HepG2 (cell line): ENCODE measurements at regions not wholly inside any gene's neighbourhood (a gene's known extent, or its start where the extent isn't known, plus 50 kb on each side); places are given as distances from the start of the nearest gene placed in this dataset.

Experiments used
- ATAC-seq: fragments of 200-7000 bp; cut with Tn5 transposase; 3 replicates; pipeline ENCODE4 v1.9.1; 2020; ENCODE audit warnings: mild to moderate bottlenecking, moderate library complexity
- BruUV-seq: library from RNA; stranded (reverse); fragments of 400-500 nt; replicated peaks from 2 replicates; lab custom pipeline; 2021; lab: Mats Ljungman, UMichigan
- CTCF ChIA-PET: fragments of 300-600 bp; formaldehyde crosslinking; extraction: SDS; loops from one replicate; lab custom pipeline; 2021; ENCODE audit warnings: low total read pairs, inconsistent platforms, low intra/inter-chr PET ratio; lab: Yijun Ruan, JAX
- POLR2A ChIA-PET: fragments of 350-600 bp; sonication (Branson Sonifier 250); formaldehyde crosslinking; loops from one replicate; lab custom pipeline; 2020; ENCODE audit warnings: antibody characterized with exemption, inconsistent platforms; lab: Yijun Ruan, JAX
- DNase-seq: peaks from one replicate; pipeline ENCODE4 v3.0.0-alpha.2; 2015; ENCODE audit warnings: low spot score
- FAIRE-seq: peaks from 3 replicates; lab custom pipeline; 2011; peaks lifted over from hg19 to GRCh38; lab: Jason Lieb, UNC
- H2AFZ ChIP-seq: one replicate; pipeline ENCODE4 v1.6.1; 2011; ENCODE audit warnings: low read length, inconsistent platforms
- H3K27ac ChIP-seq: fragments of 300-600 bp; 3 replicates; pipeline ENCODE4 v1.8.0; 2011; ENCODE audit warnings: mixed run types, mild to moderate bottlenecking, mixed read lengths, low read length, inconsistent platforms; ENCODE audit not compliant: insufficient read depth; ENCODE audit errors: extremely low read length
- H3K27me3 ChIP-seq, 2 experiments: fragments of 200-600 bp in 1 of 2; 2 replicates in 1 of 2; 3 replicates in 1 of 2; pipeline versions ENCODE4 v1.6.0 to v1.8.0; 2011; ENCODE audit warnings: low read length in 2 of 2, mild to moderate bottlenecking in 2 of 2, moderate library complexity in 2 of 2, inconsistent platforms in 1 of 2; ENCODE audit not compliant: insufficient read depth in 2 of 2, control insufficient read depth in 1 of 2
- H3K36me3 ChIP-seq, 2 experiments: fragments of 200-600 bp in 1 of 2; replicated peaks in 1 of 2; 2 replicates in 1 of 2; 3 replicates in 1 of 2; pipeline versions ENCODE4 v1.5.1 to v1.8.0; 2011; ENCODE audit warnings: low read length in 2 of 2, inconsistent platforms in 1 of 2; ENCODE audit not compliant: insufficient read depth in 2 of 2, control insufficient read depth in 1 of 2
- H3K4me1 ChIP-seq: 2 replicates; pipeline ENCODE4 v1.5.1; 2012; ENCODE audit warnings: low read length, inconsistent platforms; ENCODE audit not compliant: insufficient read depth
- H3K4me2 ChIP-seq: 2 replicates; pipeline ENCODE4 v1.6.0; 2011; ENCODE audit warnings: low read depth, low read length, inconsistent platforms
- H3K4me3 ChIP-seq, 3 experiments: fragments of 200-600 bp in 1 of 3; sonication (generic), shearing (Covaris generic) in 1 of 3; replicated peaks in 1 of 3; 2 replicates each; pipeline ENCODE4 v1.5.1; 2011 to 2016; ENCODE audit warnings: low read length in 3 of 3, inconsistent platforms in 2 of 3, low read depth in 2 of 3, mild to moderate bottlenecking in 2 of 3, control low read depth in 1 of 3, mixed read lengths in 1 of 3; ENCODE audit not compliant: insufficient read depth in 1 of 3
- H3K79me2 ChIP-seq: one replicate; pipeline ENCODE4 v1.6.1; 2011; ENCODE audit warnings: low read length, inconsistent platforms; ENCODE audit not compliant: insufficient read depth
- H3K9ac ChIP-seq: 2 replicates; pipeline ENCODE4 v1.6.0; 2011; ENCODE audit warnings: mild to moderate bottlenecking, low read depth, low read length, inconsistent platforms; ENCODE audit not compliant: insufficient read depth
- H3K9me3 ChIP-seq: 2 replicates; pipeline ENCODE4 v1.5.1; 2012; ENCODE audit warnings: mild to moderate bottlenecking, low read length
- H4K20me1 ChIP-seq: 2 replicates; pipeline ENCODE4 v1.6.0; 2011; ENCODE audit warnings: inconsistent platforms, mild to moderate bottlenecking, low read length, moderate library complexity; ENCODE audit not compliant: insufficient read depth
- DMAP1 ChIP-seq: IDR thresholded peaks from 2 replicates; pipeline ENCODE4 v1.6.1; 2016
- RBM39 ChIP-seq: fragments of 200-400 bp; formaldehyde crosslinking; IDR thresholded peaks from one replicate; pipeline ENCODE4 v1.6.1; 2018; ENCODE audit warnings: antibody characterized with exemption, mild to moderate bottlenecking, low read depth, low read length; ENCODE audit not compliant: poor library complexity, severe bottlenecking
- SP5 ChIP-seq: IDR thresholded peaks from 2 replicates; pipeline ENCODE4 v1.6.1; 2016; ENCODE audit warnings: low read depth, borderline replicate concordance
- ZNF235 ChIP-seq: sonication (generic); formaldehyde crosslinking; IDR thresholded peaks from 2 replicates; pipeline ENCODE4 v1.8.1; 2023; ENCODE audit warnings: mild to moderate bottlenecking, missing genetic modification reagents, borderline replicate concordance
- ZNF451 ChIP-seq: sonication (generic); formaldehyde crosslinking; IDR thresholded peaks from 2 replicates; pipeline ENCODE4 v1.5.0; 2020; ENCODE audit warnings: mild to moderate bottlenecking, missing genetic modification reagents
- ZNF569 ChIP-seq: sonication (generic); formaldehyde crosslinking; IDR thresholded peaks from 2 replicates; pipeline ENCODE4 v1.5.0; 2020; ENCODE audit warnings: mild to moderate bottlenecking, missing genetic modification reagents, moderate library complexity, borderline replicate concordance
- ZNF672 ChIP-seq: sonication (generic); formaldehyde crosslinking; IDR thresholded peaks from 2 replicates; pipeline ENCODE4 v1.8.1; 2022; ENCODE audit warnings: missing genetic modification reagents
- ZNF747 ChIP-seq: sonication (generic); formaldehyde crosslinking; IDR thresholded peaks from 2 replicates; pipeline ENCODE4 v1.8.1; 2023; ENCODE audit warnings: missing genetic modification reagents, mild to moderate bottlenecking, borderline replicate concordance
- WGBS: methylation state at CpG from one replicate; pipeline ENCODE4 v1.1.6; 2017; ENCODE audit warnings: low lambda C conversion rate; 5-methylcytosine and 5-hydroxymethylcytosine counted together
- in situ Hi-C: cut with HindIII; loops from 2 replicates; pipeline ENCODE4 v1.10.0; 2017; ENCODE audit warnings: low pct_unique_long_range_greater_than_20kb; ENCODE audit not compliant: extremely low pct_ligation_motif_present
- intact Hi-C: fragments of 100-400 bp; cut with micrococcal nuclease; formaldehyde crosslinking; loops from one replicate; pipeline ENCODE4 v1.10.0; 2022; ENCODE audit not compliant: unreplicated experiment
- TF ChIP-seq, protein P1 (sequence below): sonication (generic); formaldehyde crosslinking; IDR thresholded peaks from 2 replicates; pipeline ENCODE4 v1.5.1; 2020; ENCODE audit warnings: missing genetic modification reagents, mild to moderate bottlenecking, borderline replicate concordance
- TF ChIP-seq, protein P2 (sequence below): sonication (generic); formaldehyde crosslinking; IDR thresholded peaks from 2 replicates; pipeline ENCODE4 v1.4.0; 2020; ENCODE audit warnings: mild to moderate bottlenecking, low read depth, missing genetic modification reagents

DNA sequence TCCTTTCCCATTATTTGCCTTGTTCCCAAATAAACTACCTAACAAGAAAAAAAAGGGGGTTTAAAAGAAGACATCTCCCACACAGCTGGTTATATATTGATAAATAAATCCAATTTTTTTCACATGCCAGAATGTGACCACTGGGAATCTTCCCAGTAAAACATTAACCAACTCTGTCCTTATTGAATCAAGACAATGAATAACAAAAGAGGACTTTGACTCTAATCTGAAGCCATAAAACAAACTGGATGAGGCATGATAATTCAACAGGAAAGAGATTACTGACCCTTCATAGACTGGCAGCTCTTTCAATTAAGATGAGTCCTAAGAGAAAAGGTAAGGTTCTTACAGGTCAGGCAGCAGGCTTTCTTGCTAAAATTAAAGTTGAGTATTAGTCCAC is 165.8 kb upstream of the CDH6 start (continued):
- TF ChIP-seq, protein P1, sequence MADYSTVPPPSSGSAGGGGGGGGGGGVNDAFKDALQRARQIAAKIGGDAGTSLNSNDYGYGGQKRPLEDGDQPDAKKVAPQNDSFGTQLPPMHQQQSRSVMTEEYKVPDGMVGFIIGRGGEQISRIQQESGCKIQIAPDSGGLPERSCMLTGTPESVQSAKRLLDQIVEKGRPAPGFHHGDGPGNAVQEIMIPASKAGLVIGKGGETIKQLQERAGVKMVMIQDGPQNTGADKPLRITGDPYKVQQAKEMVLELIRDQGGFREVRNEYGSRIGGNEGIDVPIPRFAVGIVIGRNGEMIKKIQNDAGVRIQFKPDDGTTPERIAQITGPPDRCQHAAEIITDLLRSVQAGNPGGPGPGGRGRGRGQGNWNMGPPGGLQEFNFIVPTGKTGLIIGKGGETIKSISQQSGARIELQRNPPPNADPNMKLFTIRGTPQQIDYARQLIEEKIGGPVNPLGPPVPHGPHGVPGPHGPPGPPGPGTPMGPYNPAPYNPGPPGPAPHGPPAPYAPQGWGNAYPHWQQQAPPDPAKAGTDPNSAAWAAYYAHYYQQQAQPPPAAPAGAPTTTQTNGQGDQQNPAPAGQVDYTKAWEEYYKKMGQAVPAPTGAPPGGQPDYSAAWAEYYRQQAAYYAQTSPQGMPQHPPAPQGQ (CRISPR knock-in tag) = no peak
- no peak for TF ChIP-seq ZNF451 (CRISPR knock-in tag)

DNA sequence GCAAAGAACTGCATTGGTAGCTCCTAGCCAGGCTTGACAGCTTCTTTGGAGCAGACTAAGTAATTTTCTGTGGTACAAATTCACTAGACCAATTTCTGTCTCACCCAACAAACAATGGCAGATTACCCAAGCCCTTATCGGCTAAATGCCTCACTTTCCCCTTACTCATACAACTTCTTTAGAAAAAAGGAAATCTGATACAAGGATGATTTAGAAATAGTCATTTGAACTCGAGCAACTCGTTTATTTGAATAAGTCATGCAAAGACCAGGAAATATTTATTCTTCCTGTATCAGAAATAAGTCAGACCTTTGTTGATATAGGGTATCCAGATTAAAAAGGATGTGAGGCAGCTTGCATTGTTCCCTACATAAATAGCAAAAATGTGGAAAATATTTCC is 170.4 kb upstream of the CDH6 start:
- no peaks in the 10 kb centered on the region for H3K27me3 ChIP-seq
- intact Hi-C loops = loop anchor here (10.0 kb wide), 1 partner anchor 988 kb away; no protein-coding TSS in a partner anchor
- no peak overlapping the region for H3K4me2 ChIP-seq
- FAIRE-seq = no peak
- WGBS = 0% methylated on average over 3 of the region's 3 CpGs
- no peaks in the 10 kb centered on the region for H3K9me3 ChIP-seq
- TF ChIP-seq ZNF569 (CRISPR knock-in tag) (no peak), DMAP1 (CRISPR knock-in tag) (no peak), ZNF235 (CRISPR knock-in tag) (no peak)
- no peak overlapping the region for H3K4me3 ChIP-seq
- DNase-seq = no peak
- ATAC-seq = no peak
- no peak overlapping the region for H3K9ac ChIP-seq
- ChIA-PET POLR2A (no interaction called here), CTCF (no interaction called here)
- H3K79me2 ChIP-seq = no peaks in the 10 kb centered on the region
- no peak overlapping the region for H2AFZ ChIP-seq
- H4K20me1 ChIP-seq = no peaks in the 10 kb centered on the region
- in situ Hi-C loops = no loop called here
- H3K4me1 ChIP-seq = no peaks in the 10 kb centered on the region
- no peaks in the 10 kb centered on the region for H3K36me3 ChIP-seq
- BruUV-seq = no TSS peak
- no peak overlapping the region for H3K27ac ChIP-seq

DNA sequence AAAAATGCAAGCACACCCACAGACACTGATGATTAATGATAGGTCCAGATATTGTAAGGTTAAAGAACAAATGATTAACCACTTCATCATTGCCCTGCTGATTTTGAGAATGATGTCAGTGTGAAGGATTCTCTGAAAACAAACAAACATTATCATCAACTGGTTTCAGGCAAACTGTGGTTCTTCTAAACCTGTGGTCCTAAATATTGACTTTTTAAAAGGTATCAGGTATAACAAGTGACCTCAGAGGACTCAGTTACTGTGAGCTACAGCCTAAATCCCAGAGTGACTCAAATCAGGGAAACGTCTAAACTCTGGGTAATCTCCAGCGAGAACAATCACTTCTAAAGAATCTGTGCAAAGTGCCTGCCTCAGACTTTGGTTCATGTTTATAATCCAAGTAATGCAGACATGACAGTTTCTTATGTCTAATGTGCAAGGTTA is 172.3 kb upstream of the CDH6 start:
- H3K27ac ChIP-seq = no peak overlapping the region
- H2AFZ ChIP-seq = no peak overlapping the region
- H4K20me1 ChIP-seq = no peaks in the 10 kb centered on the region
- H3K4me1 ChIP-seq = no peaks in the 10 kb centered on the region
- no peaks in the 10 kb centered on the region for H3K36me3 ChIP-seq
- DNase-seq = no peak
- H3K27me3 ChIP-seq = no peaks in the 10 kb centered on the region
- in situ Hi-C loops (no loop called here), intact Hi-C loops (loop anchor here (10.0 kb wide), 1 partner anchor 986 kb away; no protein-coding TSS in a partner anchor)
- no TSS peak for BruUV-seq
- FAIRE-seq = no peak
- H3K4me3 ChIP-seq = no peak overlapping the region
- H3K4me2 ChIP-seq = no peak overlapping the region
- ChIA-PET POLR2A (no interaction called here), CTCF (no interaction called here)
- WGBS = 0% methylated on average over 2 of the region's 2 CpGs
- ATAC-seq = no peak
- H3K9ac ChIP-seq = no peak overlapping the region
- H3K79me2 ChIP-seq = no peaks in the 10 kb centered on the region
- H3K9me3 ChIP-seq = 0 out of 2 replicates have a peak, but pooled peaks cover 4% of the 10 kb centered on the region
- TF ChIP-seq, protein P2, sequence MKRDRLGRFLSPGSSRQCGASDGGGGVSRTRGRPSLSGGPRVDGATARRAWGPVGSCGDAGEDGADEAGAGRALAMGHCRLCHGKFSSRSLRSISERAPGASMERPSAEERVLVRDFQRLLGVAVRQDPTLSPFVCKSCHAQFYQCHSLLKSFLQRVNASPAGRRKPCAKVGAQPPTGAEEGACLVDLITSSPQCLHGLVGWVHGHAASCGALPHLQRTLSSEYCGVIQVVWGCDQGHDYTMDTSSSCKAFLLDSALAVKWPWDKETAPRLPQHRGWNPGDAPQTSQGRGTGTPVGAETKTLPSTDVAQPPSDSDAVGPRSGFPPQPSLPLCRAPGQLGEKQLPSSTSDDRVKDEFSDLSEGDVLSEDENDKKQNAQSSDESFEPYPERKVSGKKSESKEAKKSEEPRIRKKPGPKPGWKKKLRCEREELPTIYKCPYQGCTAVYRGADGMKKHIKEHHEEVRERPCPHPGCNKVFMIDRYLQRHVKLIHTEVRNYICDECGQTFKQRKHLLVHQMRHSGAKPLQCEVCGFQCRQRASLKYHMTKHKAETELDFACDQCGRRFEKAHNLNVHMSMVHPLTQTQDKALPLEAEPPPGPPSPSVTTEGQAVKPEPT = no peak
- no peak for TF ChIP-seq RBM39
- TF ChIP-seq ZNF747 (CRISPR knock-in tag) = no peak
- TF ChIP-seq SP5 = no peak
- TF ChIP-seq ZNF672 (CRISPR knock-in tag) = no peak
